ENCODE measurements at regions not wholly inside any gene's neighbourhood (a gene's known extent, or its start where the extent isn't known, plus 50 kb on each side); places are given as distances from the start of the nearest gene placed in this dataset.

DNA sequence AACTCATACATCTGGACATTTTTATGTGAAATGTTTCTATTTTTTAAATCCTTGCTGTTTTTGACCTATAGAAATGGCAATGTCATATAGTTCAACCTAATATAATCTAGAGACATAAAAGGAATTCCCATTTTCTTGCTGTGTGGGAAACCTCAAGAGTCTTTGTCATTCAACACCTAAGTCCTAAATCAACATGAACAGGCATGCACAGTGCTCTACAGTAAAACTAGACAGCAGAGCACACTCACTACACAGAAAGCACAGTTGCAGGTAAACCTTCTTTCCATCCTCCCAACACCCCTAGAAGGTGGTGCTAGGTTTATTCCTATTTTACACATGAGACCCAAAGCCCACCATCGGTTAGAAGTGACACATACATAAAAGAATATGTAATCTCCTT lies 79.1 kb upstream of the C1QTNF7 start:
- H3K4me3 ChIP-seq (ENCODE audit: low read length), result no peak overlapping the region
- TF ChIP-seq, protein P1, sequence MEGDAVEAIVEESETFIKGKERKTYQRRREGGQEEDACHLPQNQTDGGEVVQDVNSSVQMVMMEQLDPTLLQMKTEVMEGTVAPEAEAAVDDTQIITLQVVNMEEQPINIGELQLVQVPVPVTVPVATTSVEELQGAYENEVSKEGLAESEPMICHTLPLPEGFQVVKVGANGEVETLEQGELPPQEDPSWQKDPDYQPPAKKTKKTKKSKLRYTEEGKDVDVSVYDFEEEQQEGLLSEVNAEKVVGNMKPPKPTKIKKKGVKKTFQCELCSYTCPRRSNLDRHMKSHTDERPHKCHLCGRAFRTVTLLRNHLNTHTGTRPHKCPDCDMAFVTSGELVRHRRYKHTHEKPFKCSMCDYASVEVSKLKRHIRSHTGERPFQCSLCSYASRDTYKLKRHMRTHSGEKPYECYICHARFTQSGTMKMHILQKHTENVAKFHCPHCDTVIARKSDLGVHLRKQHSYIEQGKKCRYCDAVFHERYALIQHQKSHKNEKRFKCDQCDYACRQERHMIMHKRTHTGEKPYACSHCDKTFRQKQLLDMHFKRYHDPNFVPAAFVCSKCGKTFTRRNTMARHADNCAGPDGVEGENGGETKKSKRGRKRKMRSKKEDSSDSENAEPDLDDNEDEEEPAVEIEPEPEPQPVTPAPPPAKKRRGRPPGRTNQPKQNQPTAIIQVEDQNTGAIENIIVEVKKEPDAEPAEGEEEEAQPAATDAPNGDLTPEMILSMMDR (IDR thresholded peaks at IDR 0.05; ENCODE audit: insufficient read depth, low read depth, low read length, missing control alignments), result no peak

DNA sequence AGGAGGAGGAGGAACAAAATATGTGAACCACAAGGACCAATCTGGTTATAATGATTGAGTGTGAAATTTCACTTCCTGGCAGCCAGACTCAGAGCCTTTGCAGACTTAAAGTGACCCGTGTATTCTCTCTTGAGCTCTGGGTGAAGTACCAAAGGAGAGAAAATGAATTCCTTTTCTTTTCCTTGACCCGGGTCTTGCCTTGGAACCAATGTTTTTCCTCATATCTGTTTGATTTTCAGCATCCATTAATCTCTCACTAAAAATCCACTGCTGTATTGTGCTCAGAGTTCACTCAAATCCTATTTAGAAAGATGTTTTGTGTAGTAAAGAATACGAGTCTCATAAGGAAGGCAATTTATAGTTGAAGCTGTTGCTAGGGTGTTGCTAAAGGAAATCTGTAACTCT lies 78.3 kb upstream of the C1QTNF7 start:
- TF ChIP-seq, protein P1 (IDR thresholded peaks at IDR 0.05; ENCODE audit: insufficient read depth, low read depth, low read length, missing control alignments), result no peak
- no peak for DNase-seq (ENCODE audit: low read depth)

More for the DNA sequence above, 79.1 kb upstream of the C1QTNF7 start:
- DNase-seq (ENCODE audit: low read depth), result peak; percentile 76

DNA sequence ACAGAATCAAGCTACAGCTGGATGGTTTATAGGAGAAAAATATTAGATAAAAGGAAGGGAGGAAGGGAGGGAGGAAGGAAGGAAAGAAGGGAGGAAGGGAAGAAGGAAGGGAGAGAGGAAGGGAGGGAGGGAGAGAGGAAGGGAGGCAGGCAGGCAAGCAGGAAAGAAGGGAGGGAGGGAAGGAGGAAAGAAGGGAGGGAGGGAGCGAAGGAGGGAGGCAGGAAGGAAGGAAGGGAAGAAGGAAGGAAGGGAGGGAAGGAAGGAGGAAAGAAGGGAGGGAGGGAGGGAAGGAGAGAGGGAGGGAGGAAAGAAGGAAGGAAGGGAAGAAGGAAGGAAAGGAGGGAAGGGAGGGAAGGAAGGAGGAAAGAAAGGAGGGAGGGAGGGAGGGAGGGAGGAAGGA lies 77.9 kb upstream of the C1QTNF7 start:
- DNase-seq (ENCODE audit: low read depth), result no peak
- TF ChIP-seq, protein P1 (IDR thresholded peaks at IDR 0.05; ENCODE audit: insufficient read depth, low read depth, low read length, missing control alignments), result no peak
- H3K4me3 ChIP-seq (ENCODE audit: low read length), result no peak overlapping the region

More for the DNA sequence above, 78.3 kb upstream of the C1QTNF7 start:
- no peak overlapping the region for H3K4me3 ChIP-seq (ENCODE audit: low read length)

DNA sequence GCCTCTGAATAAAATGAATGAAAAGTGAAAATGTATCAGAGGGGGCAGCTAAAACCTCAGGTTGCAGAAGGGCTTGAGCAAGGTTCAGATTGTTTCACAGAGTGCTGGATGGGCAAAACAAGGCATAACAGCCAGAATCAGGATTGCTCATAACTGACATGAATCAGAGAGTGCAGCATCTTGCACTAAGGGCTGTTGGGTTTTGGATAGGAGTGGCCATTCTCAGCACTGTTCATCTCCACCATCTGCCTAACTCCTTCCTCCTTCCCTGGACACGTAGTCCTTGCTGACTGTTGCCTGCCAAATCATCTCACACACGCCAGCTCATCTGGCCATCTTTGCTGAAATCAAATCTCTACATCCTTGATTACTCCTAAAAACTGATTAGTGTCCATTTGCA lies 75.3 kb upstream of the C1QTNF7 start:
- peak; percentile 35 for DNase-seq (ENCODE audit: low read depth)
- H3K4me3 ChIP-seq (ENCODE audit: low read length), result no peak overlapping the region
- TF ChIP-seq, protein P1 (IDR thresholded peaks at IDR 0.05; ENCODE audit: insufficient read depth, low read depth, low read length, missing control alignments), result no peak

DNA sequence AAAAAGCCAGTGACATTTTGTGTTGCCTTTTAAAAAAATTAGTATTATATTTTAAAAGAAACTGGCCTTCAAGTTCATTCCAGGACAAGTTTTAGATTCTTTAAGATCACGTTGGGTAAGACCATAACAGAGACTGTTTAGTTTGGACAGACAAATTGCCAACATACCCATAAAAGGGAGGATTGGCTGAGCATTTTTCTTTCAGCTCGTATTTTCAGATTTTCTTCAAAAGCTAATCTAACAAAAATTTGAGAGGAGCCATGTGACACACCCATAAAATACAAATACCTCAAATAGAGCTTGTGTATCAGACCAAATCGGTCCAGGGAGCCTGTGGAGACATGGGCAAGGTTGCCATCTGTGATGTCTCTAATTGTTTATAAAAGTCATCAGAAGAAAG lies 74.6 kb upstream of the C1QTNF7 start:
- H3K4me3 ChIP-seq (ENCODE audit: low read length), result no peak overlapping the region
- DNase-seq (ENCODE audit: low read depth), result no peak
- TF ChIP-seq, protein P1 (IDR thresholded peaks at IDR 0.05; ENCODE audit: insufficient read depth, low read depth, low read length, missing control alignments), result no peak

DNA sequence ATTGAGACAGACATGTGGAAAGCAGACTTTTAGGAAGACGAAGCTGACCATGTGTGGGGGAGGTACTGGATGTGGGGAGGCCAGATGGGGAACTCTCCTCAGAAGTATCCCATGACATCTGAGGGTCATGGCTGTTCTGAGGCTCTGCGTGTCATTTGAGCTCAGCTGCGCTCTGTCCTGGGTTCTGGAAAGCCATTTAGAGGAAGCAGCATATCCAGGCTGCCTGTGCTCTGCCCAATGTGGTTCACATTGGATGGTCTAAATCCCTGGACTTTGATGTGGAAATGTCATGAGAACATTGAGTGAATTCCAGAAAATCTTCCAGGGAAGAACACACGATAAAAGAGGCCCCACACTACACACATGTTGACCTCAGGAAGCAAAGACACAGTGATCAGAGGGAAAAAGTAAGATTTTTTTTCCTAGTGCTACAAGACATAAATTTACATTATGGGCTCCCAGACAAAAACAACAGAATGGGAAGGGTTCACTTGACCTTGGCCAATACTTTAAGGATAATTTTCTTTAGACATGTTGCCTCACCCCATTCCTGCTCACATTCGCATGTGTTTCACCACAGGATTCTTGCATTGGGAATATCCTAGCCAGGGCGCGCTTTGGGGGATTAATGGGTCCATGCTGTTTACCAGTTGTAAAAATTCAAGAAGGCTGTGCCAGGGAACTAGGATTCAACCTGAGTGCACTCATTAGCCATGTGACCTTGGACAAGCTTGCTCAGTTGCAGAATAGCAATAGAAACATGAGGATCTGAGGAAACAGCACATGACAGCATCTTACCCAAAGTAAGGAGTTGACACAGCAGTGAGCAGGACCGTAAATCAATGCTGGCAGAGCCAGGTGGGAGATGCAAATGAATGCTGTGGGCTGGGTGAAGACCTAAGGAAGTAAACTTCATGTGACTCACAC lies 73.2 kb upstream of the C1QTNF7 start:
- H3K4me3 ChIP-seq (ENCODE audit: low read length), result no peak overlapping the region
- TF ChIP-seq, protein P1 (IDR thresholded peaks at IDR 0.05; ENCODE audit: insufficient read depth, low read depth, low read length, missing control alignments), result no peak
- DNase-seq (ENCODE audit: low read depth), result no peak

Measured in epithelial cell of esophagus (primary cell).